Prostate gland (tissue), 2 donors: ENCODE measurements at regions not wholly inside any gene's neighbourhood (a gene's known extent, or its start where the extent isn't known, plus 50 kb on each side); places are given as distances from the start of the nearest gene placed in this dataset.

ENCODE experiments used
- DNase-seq: peaks from one replicate; pipeline ENCODE4 v3.0.0-alpha.2; 2019; ENCODE audit warnings: low spot score
- H3K27ac ChIP-seq, 2 donors: fragments of 200-600 bp; sonication (generic); 2 replicates each; pipeline ENCODE4 v1.5.1; 2017 to 2019
- H3K27me3 ChIP-seq: fragments of 200-600 bp; sonication (generic); replicated peaks from 2 replicates; pipeline ENCODE4 v1.5.1; 2019; ENCODE audit not compliant: insufficient read depth
- H3K36me3 ChIP-seq, 2 donors: fragments of 200-600 bp; sonication (generic); 1 replicate in 1 of 2; 2 replicates in 1 of 2; pipeline versions ENCODE4 v1.5.1 to v1.8.1; 2017 to 2019
- H3K4me1 ChIP-seq: fragments of 200-600 bp; sonication (generic); replicated peaks from 2 replicates; pipeline ENCODE4 v1.5.1; 2019
- H3K4me3 ChIP-seq, 2 donors: fragments of 200-600 bp; sonication (generic); 2 replicates each; pipeline ENCODE4 v1.5.1; 2017 to 2019
- H3K9me3 ChIP-seq: fragments of 200-600 bp; sonication (generic); 2 replicates; pipeline ENCODE4 v1.5.1; 2017
- POLR2A ChIP-seq: fragments of 450-650 bp; IDR thresholded peaks from one replicate; pipeline ENCODE4 v1.6.1; 2016; ENCODE audit warnings: antibody characterized with exemption, mild to moderate bottlenecking
- POLR2AphosphoS5 ChIP-seq: sonication (generic); formaldehyde crosslinking; IDR thresholded peaks from one replicate; pipeline ENCODE4 v1.6.1; 2017; ENCODE audit warnings: antibody characterized with exemption
- WGBS: methylation state at CpG from one replicate; pipeline ENCODE4 v1.1.5; 2018; 5-methylcytosine and 5-hydroxymethylcytosine counted together
- intact Hi-C: fragments of 100-400 bp; cut with DNase I; formaldehyde crosslinking; loops from one replicate; pipeline ENCODE4 v1.14.2; 2022
- TF ChIP-seq, protein P1 (sequence below), 4 experiments: fragments of 200-600 bp in 2 of 4; fragments of 450-650 bp in 2 of 4; sonication (generic) in 2 of 4; IDR thresholded peaks; 1 replicate in 3 of 4; 2 replicates in 1 of 4; pipeline ENCODE4 v1.5.1; 2016 to 2019; ENCODE audit warnings: antibody characterized with exemption in 4 of 4, mild to moderate bottlenecking in 2 of 4, moderate library complexity in 2 of 4

DNA sequence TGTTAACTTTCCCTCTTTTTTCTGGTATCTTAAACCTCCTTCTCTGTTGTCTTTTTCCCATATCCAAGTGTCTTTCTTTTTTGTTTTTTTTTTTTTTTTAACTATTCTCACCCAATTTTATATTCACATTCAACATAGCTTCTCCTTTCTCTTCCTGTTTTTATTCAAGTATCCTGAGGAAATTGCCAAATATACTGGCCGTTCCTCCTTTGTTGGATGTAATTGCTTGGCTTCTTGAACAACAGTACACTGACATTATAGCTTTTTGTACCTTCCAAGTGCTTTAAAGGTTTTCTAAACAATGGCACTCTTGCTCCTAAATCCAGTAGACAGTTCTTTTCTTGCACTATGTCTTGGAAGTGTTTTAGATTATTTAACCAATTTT, 1146.8 kb downstream of the MAT2B start:
- Histone ChIP-seq H3K36me3 (no peaks in the 10 kb centered on the region), H3K4me1 (no peaks in the 10 kb centered on the region), H3K27ac (no peak overlapping the region), H3K4me3 (no peak overlapping the region), H3K9me3 (no peaks in the 10 kb centered on the region), H3K27me3 (no peaks in the 10 kb centered on the region)
- intact Hi-C loops = no loop called here
- TF ChIP-seq POLR2A (no peak), POLR2AphosphoS5 (no peak)
- TF ChIP-seq, protein P1, sequence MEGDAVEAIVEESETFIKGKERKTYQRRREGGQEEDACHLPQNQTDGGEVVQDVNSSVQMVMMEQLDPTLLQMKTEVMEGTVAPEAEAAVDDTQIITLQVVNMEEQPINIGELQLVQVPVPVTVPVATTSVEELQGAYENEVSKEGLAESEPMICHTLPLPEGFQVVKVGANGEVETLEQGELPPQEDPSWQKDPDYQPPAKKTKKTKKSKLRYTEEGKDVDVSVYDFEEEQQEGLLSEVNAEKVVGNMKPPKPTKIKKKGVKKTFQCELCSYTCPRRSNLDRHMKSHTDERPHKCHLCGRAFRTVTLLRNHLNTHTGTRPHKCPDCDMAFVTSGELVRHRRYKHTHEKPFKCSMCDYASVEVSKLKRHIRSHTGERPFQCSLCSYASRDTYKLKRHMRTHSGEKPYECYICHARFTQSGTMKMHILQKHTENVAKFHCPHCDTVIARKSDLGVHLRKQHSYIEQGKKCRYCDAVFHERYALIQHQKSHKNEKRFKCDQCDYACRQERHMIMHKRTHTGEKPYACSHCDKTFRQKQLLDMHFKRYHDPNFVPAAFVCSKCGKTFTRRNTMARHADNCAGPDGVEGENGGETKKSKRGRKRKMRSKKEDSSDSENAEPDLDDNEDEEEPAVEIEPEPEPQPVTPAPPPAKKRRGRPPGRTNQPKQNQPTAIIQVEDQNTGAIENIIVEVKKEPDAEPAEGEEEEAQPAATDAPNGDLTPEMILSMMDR (IDR thresholded peaks at IDR 0.05) = no peak
- 54% methylated on average over 1 of the region's 1 CpG for WGBS
- DNase-seq = no peak

DNA sequence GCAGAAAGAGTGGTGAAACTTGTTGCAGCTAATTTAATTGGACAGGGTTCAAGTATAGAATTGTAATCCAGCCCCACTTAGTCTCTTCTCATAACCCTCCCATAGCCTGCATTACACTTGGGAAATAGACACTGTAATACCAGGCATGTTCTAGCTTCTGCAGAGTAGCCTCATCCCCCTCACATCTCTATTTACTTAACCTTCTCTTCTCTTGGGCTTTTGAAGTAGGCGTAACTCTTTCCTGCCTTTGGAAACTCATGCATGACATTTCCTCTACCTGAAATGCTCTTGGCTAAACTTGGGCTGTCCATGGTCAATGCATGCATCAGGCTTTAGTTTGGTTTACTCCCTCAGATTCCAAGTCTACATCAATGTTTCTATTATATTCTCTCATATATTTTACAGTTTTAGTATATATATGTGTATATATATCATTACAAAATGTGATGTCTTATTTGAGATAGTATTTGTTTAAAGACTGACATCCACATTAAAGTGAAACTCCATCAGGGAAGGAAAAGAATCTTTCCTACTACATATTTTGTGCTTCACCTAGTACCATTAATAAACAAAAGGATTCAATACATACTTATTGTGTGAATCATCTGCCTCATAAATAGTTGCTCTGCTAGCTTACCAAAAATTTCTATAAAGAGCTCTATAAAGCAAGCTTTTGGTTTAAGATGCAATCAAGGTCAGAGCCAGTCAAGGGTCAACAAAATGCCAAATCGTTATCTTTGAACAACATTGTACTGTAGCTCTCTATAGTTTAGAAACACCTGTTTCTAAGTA, 1158.0 kb downstream of the MAT2B start:
- TF ChIP-seq, protein P1 (IDR thresholded peaks at IDR 0.05) = no peak
- no peak for TF ChIP-seq POLR2AphosphoS5
- no peak for TF ChIP-seq POLR2A

GRCh38 chr5:164671640-164672039, 1166.2 kb downstream of the MAT2B start:
- no peak overlapping the region for H3K4me3 ChIP-seq
- no peak overlapping the region for H3K27ac ChIP-seq
- 68% methylated on average over 3 of the region's 3 CpGs for WGBS
- no peaks in the 10 kb centered on the region for H3K4me1 ChIP-seq
- no peak for DNase-seq
- no peaks in the 10 kb centered on the region for H3K9me3 ChIP-seq
- no peaks in the 10 kb centered on the region for H3K36me3 ChIP-seq
- H3K27me3 ChIP-seq = no peaks in the 10 kb centered on the region
- intact Hi-C loops = no loop called here
- TF ChIP-seq POLR2AphosphoS5 (no peak), POLR2A (no peak)
- TF ChIP-seq, protein P1 (IDR thresholded peaks at IDR 0.05) = no peak

More for the DNA sequence above, 1158.0 kb downstream of the MAT2B start:
- WGBS = 57% methylated on average over 2 of the region's 2 CpGs
- no peak for DNase-seq
- intact Hi-C loops = no loop called here
- H3K27me3 ChIP-seq = no peaks in the 10 kb centered on the region
- no peak overlapping the region for H3K4me3 ChIP-seq
- H3K4me1 ChIP-seq = no peaks in the 10 kb centered on the region
- H3K27ac ChIP-seq = no peak overlapping the region
- H3K9me3 ChIP-seq = no peaks in the 10 kb centered on the region
- no peaks in the 10 kb centered on the region for H3K36me3 ChIP-seq

- intact Hi-C loops = no loop called here
- no peaks in the 10 kb centered on the region for H3K9me3 ChIP-seq
- no peaks in the 10 kb centered on the region for H3K4me1 ChIP-seq
- no peaks in the 10 kb centered on the region for H3K36me3 ChIP-seq
- WGBS = 45% methylated on average over 4 of the region's 4 CpGs
- no peak for DNase-seq
- H3K4me3 ChIP-seq = no peak overlapping the region
- TF ChIP-seq POLR2AphosphoS5 = no peak
- TF ChIP-seq, protein P1 (IDR thresholded peaks at IDR 0.05) = no peak
- no peak for TF ChIP-seq POLR2A
- H3K27me3 ChIP-seq = no peaks in the 10 kb centered on the region
- no peak overlapping the region for H3K27ac ChIP-seq
These were observed 1166.8 kb downstream of the MAT2B start for GRCh38 chr5:164672205-164672604.
